HG02943 (cell line): ENCODE measurements at regions not wholly inside any gene's neighbourhood (a gene's known extent, or its start where the extent isn't known, plus 50 kb on each side); places are given as distances from the start of the nearest gene placed in this dataset.

Experiments
- ATAC-seq: cut with Tn5 transposase; IDR thresholded peaks from one replicate; pipeline ENCODE4 v1.9.1; 2021; ENCODE audit warnings: mild to moderate bottlenecking, low read depth, moderate library complexity; ENCODE audit not compliant: unreplicated experiment

- ATAC-seq = no peak
Measured at GRCh38 chr11:131284041-131284440, 86.4 kb upstream of the NTM start.

- no peak for ATAC-seq
Measured at GRCh38 chr11:131288521-131289091, 81.8 kb upstream of the NTM start.

- no peak for ATAC-seq
Measured at GRCh38 chr11:131290185-131290584, 80.2 kb upstream of the NTM start.

- no peak for ATAC-seq
Measured at GRCh38 chr11:131295986-131296385, 74.4 kb upstream of the NTM start.

GRCh38 chr11:131297441-131297840, 73.0 kb upstream of the NTM start:
- no peak for ATAC-seq

GRCh38 chr11:131299598-131300438, 70.6 kb upstream of the NTM start:
- no peak for ATAC-seq

GRCh38 chr11:131300439-131300717, 70.0 kb upstream of the NTM start:
- no peak for ATAC-seq

GRCh38 chr11:131301306-131301705, 69.1 kb upstream of the NTM start:
- ATAC-seq = no peak

GRCh38 chr11:131302836-131303235, 67.6 kb upstream of the NTM start:
- ATAC-seq = no peak

GRCh38 chr11:131303611-131304119, 66.8 kb upstream of the NTM start:
- no peak for ATAC-seq

GRCh38 chr11:131305005-131305404, 65.4 kb upstream of the NTM start:
- no peak for ATAC-seq

- no peak for ATAC-seq
Measured at GRCh38 chr11:131307506-131307905, 62.9 kb upstream of the NTM start.

- no peak for ATAC-seq
Measured at GRCh38 chr11:131309776-131310175, 60.6 kb upstream of the NTM start.

GRCh38 chr11:131311776-131312514, 58.5 kb upstream of the NTM start:
- ATAC-seq = no peak
